ENCODE measurements at regions not wholly inside any gene's neighbourhood (a gene's known extent, or its start where the extent isn't known, plus 50 kb on each side); places are given as distances from the start of the nearest gene placed in this dataset.

GRCh38 chr6:66926060-66926459, 1219.0 kb upstream of the EYS start:
- TF ChIP-seq CTCF (IDR thresholded peaks at IDR 0.05) = no peak
- no peak for TF ChIP-seq POLR2A (IDR thresholded peaks at IDR 0.05)

All from vagina (tissue), 2 donors.